ENCODE measurements at regions not wholly inside any gene's neighbourhood (a gene's known extent, or its start where the extent isn't known, plus 50 kb on each side); places are given as distances from the start of the nearest gene placed in this dataset.

GRCh38 chr4:186775902-186776301, 52.2 kb upstream of the FAT1 start:
- H3K4me3 ChIP-seq (ENCODE audit: low read depth, low read length), result no peak overlapping the region
- in situ Hi-C loops (cut with HindIII; ENCODE audit: low sequenced_read_pairs), result no loop called here
- TF ChIP-seq CTCF (IDR thresholded peaks at IDR 0.05; ENCODE audit: low read depth, low read length), result no peak
- DNase-seq (ENCODE audit: low read depth, low spot score), result no peak

- in situ Hi-C loops (cut with HindIII; ENCODE audit: low sequenced_read_pairs), result no loop called here
- H3K4me3 ChIP-seq (ENCODE audit: low read depth, low read length), result no peak overlapping the region
- no peak for DNase-seq (ENCODE audit: low read depth, low spot score)
- no peak for TF ChIP-seq CTCF (IDR thresholded peaks at IDR 0.05; ENCODE audit: low read depth, low read length)
Measured at GRCh38 chr4:186778134-186778533, 54.5 kb upstream of the FAT1 start.

- no peak for TF ChIP-seq CTCF (IDR thresholded peaks at IDR 0.05; ENCODE audit: low read depth, low read length)
- in situ Hi-C loops (cut with HindIII; ENCODE audit: low sequenced_read_pairs), result no loop called here
- DNase-seq (ENCODE audit: low read depth, low spot score), result no peak
- H3K4me3 ChIP-seq (ENCODE audit: low read depth, low read length), result no peak overlapping the region
Measured at GRCh38 chr4:186780291-186781031, 56.8 kb upstream of the FAT1 start.

GRCh38 chr4:186781032-186781917, 57.6 kb upstream of the FAT1 start:
- no peak for TF ChIP-seq CTCF (IDR thresholded peaks at IDR 0.05; ENCODE audit: low read depth, low read length)
- peak; percentile 78 for DNase-seq (ENCODE audit: low read depth, low spot score)
- in situ Hi-C loops (cut with HindIII; ENCODE audit: low sequenced_read_pairs), result no loop called here
- no peak overlapping the region for H3K4me3 ChIP-seq (ENCODE audit: low read depth, low read length)

- DNase-seq (ENCODE audit: low read depth, low spot score), result no peak
- no peak for TF ChIP-seq CTCF (IDR thresholded peaks at IDR 0.05; ENCODE audit: low read depth, low read length)
- in situ Hi-C loops (cut with HindIII; ENCODE audit: low sequenced_read_pairs), result no loop called here
- H3K4me3 ChIP-seq (ENCODE audit: low read depth, low read length), result no peak overlapping the region
Measured at GRCh38 chr4:186782302-186782701, 58.6 kb upstream of the FAT1 start.

GRCh38 chr4:186787536-186787935, 63.9 kb upstream of the FAT1 start:
- no peak overlapping the region for H3K4me3 ChIP-seq (ENCODE audit: low read depth, low read length)
- no peak for DNase-seq (ENCODE audit: low read depth, low spot score)
- TF ChIP-seq CTCF (IDR thresholded peaks at IDR 0.05; ENCODE audit: low read depth, low read length), result no peak
- in situ Hi-C loops (cut with HindIII; ENCODE audit: low sequenced_read_pairs), result no loop called here

Data from astrocyte of the spinal cord (primary cell).